OCI-LY1 (cell line): ENCODE measurements at regions not wholly inside any gene's neighbourhood (a gene's known extent, or its start where the extent isn't known, plus 50 kb on each side); places are given as distances from the start of the nearest gene placed in this dataset.

Experiments used
- H2AFZ ChIP-seq: fragments of 200-600 bp; sonication (generic), shearing (Covaris generic); 2 replicates; pipeline ENCODE4 v1.6.0; 2014; ENCODE audit warnings: antibody characterized with exemption, mild to moderate bottlenecking, low read length
- H3F3A ChIP-seq: fragments of 200-600 bp; sonication (generic), shearing (Covaris generic); 2 replicates; pipeline ENCODE4 v1.6.0; 2014; ENCODE audit warnings: mild to moderate bottlenecking, antibody characterized with exemption, low read length, moderate library complexity; ENCODE audit not compliant: insufficient read depth
- H3K27ac ChIP-seq: fragments of 200-600 bp; sonication (generic); 2 replicates; pipeline ENCODE4 v1.5.1; 2014; ENCODE audit warnings: low read length, mixed run types, mild to moderate bottlenecking, low read depth; ENCODE audit not compliant: poor library complexity, severe bottlenecking
- H3K27me3 ChIP-seq: fragments of 200-600 bp; sonication (generic); 2 replicates; pipeline ENCODE4 v1.6.0; 2014; ENCODE audit warnings: antibody characterized with exemption, mild to moderate bottlenecking, low read length, moderate library complexity; ENCODE audit not compliant: insufficient read depth
- H3K36me3 ChIP-seq: fragments of 200-600 bp; sonication (generic); 2 replicates; pipeline ENCODE4 v1.6.1; 2014; ENCODE audit warnings: mild to moderate bottlenecking, antibody characterized with exemption, low read length, moderate library complexity, mixed read lengths; ENCODE audit not compliant: insufficient read depth
- H3K4me1 ChIP-seq: fragments of 200-600 bp; sonication (generic); 2 replicates; pipeline ENCODE4 v1.5.1; 2014; ENCODE audit warnings: mild to moderate bottlenecking, low read length, moderate library complexity; ENCODE audit not compliant: insufficient read depth, severe bottlenecking
- H3K4me2 ChIP-seq: fragments of 200-600 bp; sonication (generic), shearing (Covaris generic); 2 replicates; pipeline ENCODE4 v1.6.1; 2014; ENCODE audit warnings: low read length
- H3K4me3 ChIP-seq: fragments of 200-600 bp; sonication (generic); 2 replicates; pipeline ENCODE4 v1.5.1; 2014; ENCODE audit warnings: low read length, low read depth, mild to moderate bottlenecking, mixed read lengths; ENCODE audit not compliant: poor library complexity, severe bottlenecking
- H3K79me2 ChIP-seq: fragments of 200-600 bp; shearing (Covaris generic); 2 replicates; pipeline ENCODE4 v1.6.1; 2016; ENCODE audit warnings: mixed run types, low read length, mixed read lengths; ENCODE audit not compliant: insufficient read depth
- H3K9ac ChIP-seq: fragments of 200-600 bp; sonication (generic), shearing (Covaris generic); 2 replicates; pipeline ENCODE4 v1.6.1; 2014; ENCODE audit warnings: mild to moderate bottlenecking, low read length, mixed read lengths
- H3K9me2 ChIP-seq: fragments of 200-600 bp; sonication (generic), shearing (Covaris generic); 2 replicates; pipeline ENCODE4 v1.6.1; 2014; ENCODE audit warnings: low read depth, mild to moderate bottlenecking, low read length, mixed read lengths
- H3K9me3 ChIP-seq: fragments of 200-600 bp; shearing (Covaris generic); 2 replicates; pipeline ENCODE4 v1.6.1; 2014; ENCODE audit warnings: low read length, mixed read lengths
- H4K20me1 ChIP-seq: fragments of 200-600 bp; sonication (generic), shearing (Covaris generic); 2 replicates; pipeline ENCODE4 v1.6.0; 2016; ENCODE audit warnings: mild to moderate bottlenecking, low read length; ENCODE audit not compliant: insufficient read depth
- EZH2 ChIP-seq: fragments of 200-600 bp; sonication (generic), shearing (Covaris generic); IDR thresholded peaks from 2 replicates; pipeline ENCODE4 v1.8.0; 2017; ENCODE audit warnings: borderline replicate concordance, mixed run types, mild to moderate bottlenecking, antibody characterized with exemption, low read length, moderate library complexity, mixed read lengths
- TF ChIP-seq, protein P1 (sequence below): fragments of 200-600 bp; sonication (generic), shearing (Covaris generic); IDR thresholded peaks from 2 replicates; pipeline ENCODE4 v1.5.1; 2017; ENCODE audit warnings: mild to moderate bottlenecking, antibody characterized with exemption, low read length, moderate library complexity, mixed read lengths

DNA sequence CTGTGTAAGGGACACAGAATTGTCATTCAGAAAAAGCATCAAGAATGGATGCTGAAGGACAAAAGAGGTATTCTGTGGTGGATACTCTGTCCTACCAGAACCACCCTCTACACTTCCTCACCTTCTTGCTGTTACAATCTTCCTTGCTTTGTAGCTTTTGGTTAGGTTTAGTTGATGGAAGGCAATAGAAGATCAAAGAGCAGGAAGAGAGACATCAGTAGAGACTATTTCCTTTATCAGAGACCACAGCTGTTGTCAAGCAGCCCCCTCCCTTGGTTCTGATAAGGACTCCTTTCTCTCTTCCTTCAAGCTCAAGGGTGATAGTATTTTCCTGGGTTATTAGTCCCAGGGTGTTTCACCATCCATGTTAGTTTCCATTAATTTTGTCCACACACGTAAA lies 84.7 kb upstream of the ALCAM start:
- Histone ChIP-seq H3K9ac (no peak overlapping the region), H3K36me3 (no peaks in the 10 kb centered on the region), H3K4me1 (no peaks in the 10 kb centered on the region), H3K9me3 (no peaks in the 10 kb centered on the region), H3K4me2 (no peak overlapping the region), H3K79me2 (no peaks in the 10 kb centered on the region), H3K27me3 (no peaks in the 10 kb centered on the region), H3K9me2 (no peaks in the 10 kb centered on the region), H4K20me1 (no peaks in the 10 kb centered on the region), H3F3A (no peaks in the 10 kb centered on the region), H3K27ac (no peak overlapping the region), H2AFZ (no peak overlapping the region), H3K4me3 (no peak overlapping the region)
- TF ChIP-seq EZH2: no peak
- TF ChIP-seq, protein P1, sequence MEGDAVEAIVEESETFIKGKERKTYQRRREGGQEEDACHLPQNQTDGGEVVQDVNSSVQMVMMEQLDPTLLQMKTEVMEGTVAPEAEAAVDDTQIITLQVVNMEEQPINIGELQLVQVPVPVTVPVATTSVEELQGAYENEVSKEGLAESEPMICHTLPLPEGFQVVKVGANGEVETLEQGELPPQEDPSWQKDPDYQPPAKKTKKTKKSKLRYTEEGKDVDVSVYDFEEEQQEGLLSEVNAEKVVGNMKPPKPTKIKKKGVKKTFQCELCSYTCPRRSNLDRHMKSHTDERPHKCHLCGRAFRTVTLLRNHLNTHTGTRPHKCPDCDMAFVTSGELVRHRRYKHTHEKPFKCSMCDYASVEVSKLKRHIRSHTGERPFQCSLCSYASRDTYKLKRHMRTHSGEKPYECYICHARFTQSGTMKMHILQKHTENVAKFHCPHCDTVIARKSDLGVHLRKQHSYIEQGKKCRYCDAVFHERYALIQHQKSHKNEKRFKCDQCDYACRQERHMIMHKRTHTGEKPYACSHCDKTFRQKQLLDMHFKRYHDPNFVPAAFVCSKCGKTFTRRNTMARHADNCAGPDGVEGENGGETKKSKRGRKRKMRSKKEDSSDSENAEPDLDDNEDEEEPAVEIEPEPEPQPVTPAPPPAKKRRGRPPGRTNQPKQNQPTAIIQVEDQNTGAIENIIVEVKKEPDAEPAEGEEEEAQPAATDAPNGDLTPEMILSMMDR: no peak

DNA sequence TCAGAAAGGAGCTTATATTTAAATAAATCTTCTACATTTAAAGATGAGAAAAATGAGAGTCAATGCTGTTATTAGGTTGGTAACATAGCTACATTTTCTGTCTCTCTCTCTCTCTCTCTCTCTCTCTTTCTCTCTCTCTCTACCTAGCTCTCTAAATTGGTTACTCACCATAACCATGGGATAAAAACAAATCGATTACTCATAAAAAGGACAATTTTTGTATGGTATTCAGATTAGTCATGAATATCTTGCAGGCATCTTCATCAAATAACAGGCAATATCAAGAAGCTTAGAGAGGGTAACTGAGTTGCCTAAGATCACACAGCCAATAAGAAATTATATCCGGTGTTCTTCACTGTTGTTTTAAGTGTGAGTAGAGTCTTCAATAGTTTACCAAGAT lies 81.8 kb upstream of the ALCAM start:
- Histone ChIP-seq H2AFZ (no peak overlapping the region), H3K4me1 (no peaks in the 10 kb centered on the region), H4K20me1 (no peaks in the 10 kb centered on the region), H3K27me3 (no peaks in the 10 kb centered on the region), H3K27ac (no peak overlapping the region), H3K36me3 (no peaks in the 10 kb centered on the region), H3K9ac (no peak overlapping the region), H3K9me2 (no peaks in the 10 kb centered on the region), H3K4me2 (no peak overlapping the region), H3F3A (no peaks in the 10 kb centered on the region), H3K79me2 (no peaks in the 10 kb centered on the region), H3K4me3 (no peak overlapping the region), H3K9me3 (no peaks in the 10 kb centered on the region)
- TF ChIP-seq, protein P1: no peak
- TF ChIP-seq EZH2: no peak

DNA sequence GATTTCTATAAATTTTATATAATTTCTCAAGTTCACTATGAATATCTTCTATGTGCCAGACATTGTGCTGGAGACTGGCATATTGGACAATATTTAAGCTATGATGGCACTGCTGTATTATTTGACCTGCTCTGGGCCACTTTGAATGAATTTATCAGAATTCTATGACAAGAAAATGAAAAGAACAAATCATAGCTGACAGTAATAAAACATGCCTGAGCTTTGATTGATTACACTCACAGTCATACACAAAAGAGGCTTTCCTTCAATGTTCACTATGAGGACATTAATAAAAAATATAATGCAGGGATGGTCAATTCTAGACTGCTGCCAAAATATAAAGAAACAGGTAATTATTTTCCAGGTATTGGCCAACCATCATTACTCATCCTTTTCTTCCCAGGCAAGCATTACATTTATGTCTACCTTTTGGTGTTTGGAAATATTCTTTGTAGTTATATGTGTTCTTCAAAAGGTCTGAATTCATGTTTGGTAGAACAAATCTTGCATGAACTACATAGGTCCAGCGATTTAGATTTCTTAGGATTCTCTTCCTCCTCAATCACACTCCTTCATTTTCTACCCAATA lies 81.0 kb upstream of the ALCAM start:
- H4K20me1 ChIP-seq: no peaks in the 10 kb centered on the region
- H3K36me3 ChIP-seq: no peaks in the 10 kb centered on the region
- H3K79me2 ChIP-seq: no peaks in the 10 kb centered on the region
- no peaks in the 10 kb centered on the region for H3K9me2 ChIP-seq
- H2AFZ ChIP-seq: no peak overlapping the region
- H3K4me1 ChIP-seq: no peaks in the 10 kb centered on the region
- H3K27ac ChIP-seq: no peak overlapping the region
- H3F3A ChIP-seq: no peaks in the 10 kb centered on the region
- H3K9me3 ChIP-seq: no peaks in the 10 kb centered on the region
- no peak overlapping the region for H3K4me3 ChIP-seq
- H3K9ac ChIP-seq: no peak overlapping the region
- TF ChIP-seq, protein P1: no peak
- TF ChIP-seq EZH2: no peak
- no peaks in the 10 kb centered on the region for H3K27me3 ChIP-seq
- no peak overlapping the region for H3K4me2 ChIP-seq
